Prostate gland (tissue), 2 donors: ENCODE measurements at regions not wholly inside any gene's neighbourhood (a gene's known extent, or its start where the extent isn't known, plus 50 kb on each side); places are given as distances from the start of the nearest gene placed in this dataset.

ENCODE experiments used
- CTCF ChIP-seq, 4 experiments: fragments of 200-600 bp in 2 of 4; fragments of 450-650 bp in 2 of 4; sonication (generic) in 2 of 4; IDR thresholded peaks; 1 replicate in 3 of 4; 2 replicates in 1 of 4; pipeline ENCODE4 v1.5.1; 2016 to 2019; ENCODE audit warnings: antibody characterized with exemption in 4 of 4, mild to moderate bottlenecking in 2 of 4, moderate library complexity in 2 of 4
- POLR2A ChIP-seq: fragments of 450-650 bp; IDR thresholded peaks from one replicate; pipeline ENCODE4 v1.6.1; 2016; ENCODE audit warnings: antibody characterized with exemption, mild to moderate bottlenecking
- POLR2AphosphoS5 ChIP-seq: sonication (generic); formaldehyde crosslinking; IDR thresholded peaks from one replicate; pipeline ENCODE4 v1.6.1; 2017; ENCODE audit warnings: antibody characterized with exemption

GRCh38 chr4:81528200-81528599, 56.5 kb upstream of the RASGEF1B start:
- no peak for TF ChIP-seq CTCF (IDR thresholded peaks at IDR 0.05)
- TF ChIP-seq POLR2A = no peak
- TF ChIP-seq POLR2AphosphoS5 = no peak
